ENCODE measurements at regions not wholly inside any gene's neighbourhood (a gene's known extent, or its start where the extent isn't known, plus 50 kb on each side); places are given as distances from the start of the nearest gene placed in this dataset.

DNA sequence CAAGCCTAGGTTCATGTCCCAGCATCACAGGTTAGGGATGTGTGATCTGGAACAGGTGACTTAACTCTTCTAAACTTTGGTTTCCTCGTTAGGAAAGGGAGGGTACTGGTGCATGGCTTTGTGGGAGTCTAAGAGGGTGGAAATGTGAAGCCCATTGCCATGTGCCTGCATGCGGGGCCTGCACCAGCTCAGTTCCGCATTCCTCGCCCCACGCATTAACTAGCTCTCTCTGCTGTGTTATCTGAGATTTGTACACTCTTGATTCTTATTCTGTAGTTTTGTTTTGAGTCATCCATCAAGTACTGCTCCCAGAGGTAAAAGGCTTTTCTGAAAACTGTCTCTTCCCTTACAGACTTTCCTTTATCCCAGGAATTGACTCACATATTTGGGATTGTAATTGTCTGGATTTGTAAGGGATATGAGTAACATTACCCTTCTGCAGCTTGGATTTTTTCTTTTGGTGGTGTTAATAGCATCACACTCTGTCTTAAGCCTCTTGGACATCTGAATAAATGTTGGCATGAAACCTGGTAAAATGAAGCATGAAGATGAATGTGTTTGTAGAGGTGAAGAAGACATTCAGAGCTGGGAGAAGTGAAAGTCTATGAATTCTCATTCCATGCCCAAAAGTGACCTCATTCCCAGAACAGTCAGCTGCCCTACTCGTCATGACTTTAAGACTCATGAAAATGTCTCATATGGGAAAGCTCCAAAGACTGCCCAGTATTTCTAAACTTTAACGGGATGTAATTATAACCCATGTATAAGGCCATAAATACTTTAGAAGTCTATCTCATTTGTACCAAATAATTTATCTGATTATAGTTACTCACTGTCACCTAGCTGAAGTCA is 357.3 kb downstream of the FOXA2 start:
- DNase-seq (ENCODE audit: low spot score) = no peak

DNA sequence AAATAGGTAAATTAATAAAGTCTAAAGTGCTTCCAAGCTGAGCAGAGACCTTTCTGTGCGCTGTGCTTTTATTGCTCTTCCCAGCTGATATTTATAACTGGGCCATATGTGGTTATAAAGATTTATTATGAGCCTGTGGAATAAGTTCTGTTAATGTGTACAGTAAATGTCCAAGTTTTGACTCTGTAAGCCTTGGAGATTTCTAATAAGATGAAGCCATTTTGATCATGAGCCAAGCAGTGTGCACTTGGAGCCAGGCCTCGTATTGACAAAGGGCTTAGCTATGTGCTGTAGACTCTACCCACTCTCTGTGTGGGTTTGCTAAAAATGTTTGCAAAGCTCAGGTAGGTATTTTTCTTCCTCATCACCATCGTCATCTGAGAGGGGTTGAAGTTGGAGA is 361.1 kb downstream of the FOXA2 start:
- no peak for DNase-seq (ENCODE audit: low spot score)

DNA sequence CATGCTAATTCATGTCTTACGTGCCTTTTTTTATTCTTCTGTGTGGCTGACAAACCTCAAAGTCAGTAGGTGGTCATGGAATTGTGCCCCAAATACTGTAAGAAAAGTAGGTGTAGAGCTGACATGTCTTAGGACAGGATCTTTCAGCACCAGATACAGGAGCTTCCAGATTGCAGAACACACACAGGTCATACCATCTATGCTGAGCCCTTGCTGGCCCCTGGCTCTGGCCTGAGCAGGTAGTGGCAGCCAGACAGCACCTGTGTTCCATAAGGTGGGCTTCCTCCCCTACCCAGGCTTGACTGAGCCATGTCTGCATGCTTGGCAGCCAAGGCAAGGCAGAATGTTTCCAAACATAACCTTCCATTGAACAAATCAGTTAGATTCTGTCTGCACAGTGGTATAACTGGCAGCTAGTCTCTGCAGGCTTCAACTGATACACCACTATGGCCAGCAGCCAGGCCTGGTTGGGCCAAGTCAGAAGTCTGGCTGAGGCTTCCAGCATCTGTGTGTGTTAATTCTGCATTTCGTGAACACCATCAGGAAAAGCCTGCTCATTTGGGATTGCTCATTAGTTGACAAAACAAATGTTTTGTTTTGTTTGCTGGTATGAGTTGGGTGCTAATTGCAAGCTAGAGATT is 366.5 kb downstream of the FOXA2 start:
- no peak for DNase-seq (ENCODE audit: low spot score)

DNA sequence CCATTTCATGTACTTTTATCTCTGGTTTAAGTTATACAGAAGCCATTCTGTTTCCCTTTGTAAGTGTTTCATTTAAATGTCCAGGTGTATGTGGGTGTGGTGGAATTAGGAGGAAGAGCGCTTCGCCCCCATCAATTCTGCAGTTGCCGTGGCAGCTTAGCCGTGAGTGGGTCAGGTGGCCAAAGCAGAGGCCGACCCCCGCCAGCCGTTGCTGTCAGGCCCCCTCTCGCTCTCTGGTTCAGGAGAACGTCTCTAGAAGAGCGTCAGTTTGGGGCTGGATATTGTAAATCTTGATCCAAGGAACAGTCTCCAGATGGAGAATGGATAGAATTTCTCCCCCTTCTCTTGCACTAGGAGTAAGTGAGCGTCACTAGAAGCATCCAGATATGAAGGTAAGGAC is 367.4 kb downstream of the FOXA2 start:
- no peak for DNase-seq (ENCODE audit: low spot score)

DNA sequence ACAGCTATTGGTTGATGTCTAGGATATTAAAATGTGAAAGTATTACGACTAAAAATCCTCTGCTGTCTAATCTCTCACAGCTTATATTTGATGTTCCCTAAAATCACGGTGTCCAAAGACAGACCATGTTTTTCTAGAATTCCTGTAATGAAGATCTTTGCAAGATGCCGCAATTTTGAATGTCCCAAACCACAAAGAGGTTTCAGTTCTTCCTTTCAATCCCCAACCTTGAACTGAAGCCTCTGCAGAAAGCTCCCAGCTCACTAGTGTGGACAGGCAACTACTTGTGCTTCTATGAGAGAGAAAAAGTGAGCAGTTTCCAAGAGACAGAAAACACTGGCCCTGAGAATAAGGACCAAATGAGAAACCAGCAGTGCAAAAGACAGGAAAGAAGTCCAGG is 370.1 kb downstream of the FOXA2 start:
- no peak for DNase-seq (ENCODE audit: low spot score)

DNA sequence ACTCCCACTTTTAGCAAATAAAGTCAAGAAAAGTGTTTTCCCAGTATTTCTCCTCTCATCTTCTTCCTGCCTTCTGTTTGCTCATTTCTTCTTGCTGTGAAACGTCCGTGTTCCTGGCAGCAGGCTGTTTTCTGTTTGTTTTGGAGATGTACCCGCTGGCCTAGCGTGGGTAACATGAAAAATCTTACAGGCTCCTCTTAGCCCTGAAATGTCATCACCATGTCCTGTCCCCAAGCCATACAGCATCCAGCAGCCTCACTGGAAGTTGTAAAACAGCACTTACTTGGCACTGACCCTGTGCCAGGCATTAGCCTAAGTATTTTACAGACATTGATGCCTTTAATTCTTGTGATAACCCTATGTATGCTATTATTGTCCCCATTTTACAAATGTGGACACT is 371.1 kb downstream of the FOXA2 start:
- DNase-seq (ENCODE audit: low spot score) = no peak

DNA sequence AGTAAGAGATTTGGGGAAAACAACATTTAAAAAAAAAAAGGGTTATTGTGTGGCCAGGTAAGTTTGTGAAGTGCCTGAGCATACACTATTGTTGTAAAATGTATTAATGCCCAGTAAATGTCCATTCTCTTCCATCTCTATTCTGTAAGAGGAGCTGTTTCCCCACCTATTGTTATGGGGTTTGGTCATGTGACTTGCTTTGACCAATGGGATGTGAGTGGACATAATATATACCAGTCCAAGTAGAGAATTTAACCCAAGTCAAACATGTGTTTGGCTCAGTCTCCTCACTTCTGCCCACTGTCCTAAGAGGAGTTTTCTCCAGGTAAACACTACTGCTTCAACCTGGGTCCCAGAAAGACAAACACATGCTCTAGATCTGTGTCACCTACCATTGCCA is 377.1 kb downstream of the FOXA2 start:
- DNase-seq (ENCODE audit: low spot score) = no peak

DNA sequence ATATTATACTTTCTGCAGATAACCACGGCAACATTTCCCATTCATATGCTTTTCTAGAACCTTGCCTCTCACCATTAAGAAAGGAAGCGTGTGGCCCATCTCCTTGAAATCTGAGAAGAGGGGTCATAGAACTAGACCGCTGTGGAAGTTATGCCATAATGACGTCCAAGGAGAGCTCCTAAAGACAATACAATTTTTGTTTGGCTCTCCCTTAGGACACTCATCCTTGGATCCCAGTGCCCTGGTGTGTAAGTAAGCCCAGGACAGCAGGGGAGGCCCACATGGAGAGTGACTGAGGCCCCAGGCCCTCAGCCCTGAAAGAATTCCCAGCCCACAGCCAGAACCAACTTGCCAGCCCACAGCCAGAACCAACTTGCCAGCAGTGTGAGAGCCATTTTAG is 379.6 kb downstream of the FOXA2 start:
- DNase-seq (ENCODE audit: low spot score) = no peak

DNA sequence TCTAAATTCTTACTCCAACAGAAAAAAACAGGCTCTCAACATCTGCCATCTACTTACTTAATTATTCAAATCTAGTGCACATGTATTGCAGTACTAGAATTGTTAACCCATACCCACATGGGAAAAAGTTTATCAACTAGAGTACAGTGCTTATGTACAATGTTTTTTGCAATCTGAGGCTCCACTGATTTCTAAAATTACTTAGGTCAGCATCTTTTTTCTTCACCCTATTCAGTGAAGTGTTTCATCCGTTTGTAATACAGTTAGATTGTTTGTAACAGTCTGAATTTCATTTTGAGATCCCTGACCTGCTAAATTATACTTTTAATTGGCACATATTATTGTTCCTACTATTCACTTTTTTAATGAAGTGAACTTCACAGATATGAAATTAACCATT is 402.2 kb downstream of the FOXA2 start:
- DNase-seq (ENCODE audit: low spot score) = no peak

DNA sequence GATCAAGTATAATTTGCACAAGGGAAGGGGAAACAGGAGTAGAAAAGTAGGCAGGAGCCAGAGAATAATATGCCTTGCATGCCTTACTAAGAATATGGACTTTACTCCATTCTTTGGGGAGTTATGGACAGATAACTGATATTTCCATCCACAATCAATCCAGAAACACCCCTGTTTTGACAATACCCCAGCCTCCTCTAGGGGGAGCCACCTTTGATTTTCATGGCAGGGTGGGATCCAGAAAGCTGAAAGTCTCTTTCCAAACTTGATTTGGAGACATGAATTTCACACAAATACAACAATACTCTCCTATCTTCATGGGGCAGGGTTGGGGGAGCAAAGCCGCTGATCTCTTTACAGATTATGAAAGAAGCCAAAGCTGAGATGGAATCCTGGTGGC is 404.1 kb downstream of the FOXA2 start:
- no peak for DNase-seq (ENCODE audit: low spot score)

DNA sequence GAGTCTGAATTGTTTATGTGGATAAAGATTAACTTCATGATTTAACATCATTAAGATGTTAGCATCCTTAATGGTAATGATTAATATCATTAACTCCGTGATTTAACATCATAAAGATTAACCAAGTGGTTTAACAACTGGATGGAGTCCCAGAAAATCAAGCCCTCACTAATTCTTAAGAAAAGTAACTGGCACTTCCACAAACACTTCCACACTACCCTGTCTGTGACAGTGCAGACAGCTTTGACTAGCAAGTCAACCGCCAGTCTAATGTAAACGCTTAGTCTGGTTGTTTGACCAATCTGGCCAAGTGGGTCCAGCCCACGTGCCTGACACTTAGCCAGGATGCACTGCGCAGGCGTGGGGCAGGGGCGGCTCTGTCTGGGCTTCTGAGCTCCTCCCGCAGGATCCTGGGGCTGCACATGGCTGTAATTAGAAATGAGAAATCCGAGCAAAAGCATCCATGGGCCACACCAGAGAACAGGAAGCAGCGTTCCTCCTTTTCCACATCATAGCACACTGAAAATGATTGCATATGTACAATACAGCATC is 424.2 kb downstream of the FOXA2 start:
- no peak for DNase-seq (ENCODE audit: low spot score)

DNA sequence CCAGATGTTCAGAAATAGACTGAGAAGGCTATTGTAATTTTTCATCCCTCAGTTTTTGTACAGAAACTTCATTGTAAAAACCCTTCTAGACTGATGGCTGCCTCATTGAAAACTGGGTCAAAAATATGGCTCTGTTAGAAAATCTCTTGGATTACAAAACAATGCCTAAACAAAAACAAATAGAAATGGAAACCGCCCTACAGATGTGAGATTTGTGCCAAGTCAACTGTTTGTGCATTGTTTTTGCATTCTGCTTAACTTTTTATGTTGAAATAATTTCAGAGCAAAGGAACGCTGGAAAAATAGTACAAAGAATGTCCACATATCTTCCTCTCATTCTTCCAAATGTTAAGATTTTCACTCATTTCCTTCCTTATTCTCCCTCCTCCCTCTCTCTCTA is 425.1 kb downstream of the FOXA2 start:
- DNase-seq (ENCODE audit: low spot score) = no peak

DNA sequence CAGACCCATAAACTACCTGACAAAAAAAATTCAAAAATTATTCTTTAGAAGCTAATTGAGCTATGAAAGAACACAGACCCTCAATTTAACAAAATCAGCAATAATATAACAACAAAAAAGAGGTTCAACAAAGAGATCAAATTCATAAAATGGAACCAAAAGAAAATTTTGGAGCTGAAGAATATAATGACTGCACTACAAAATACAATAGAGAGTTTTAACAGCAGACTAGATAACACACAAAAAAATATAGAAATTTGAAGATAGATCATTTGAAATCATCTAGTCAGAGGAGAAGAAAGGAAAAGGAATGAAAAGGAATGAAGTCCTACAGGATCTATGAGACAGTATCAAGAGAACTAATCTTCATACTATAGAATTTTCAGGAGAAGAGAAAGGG is 422.1 kb downstream of the PAX1 start:
- no peak for DNase-seq (ENCODE audit: low spot score)

DNA sequence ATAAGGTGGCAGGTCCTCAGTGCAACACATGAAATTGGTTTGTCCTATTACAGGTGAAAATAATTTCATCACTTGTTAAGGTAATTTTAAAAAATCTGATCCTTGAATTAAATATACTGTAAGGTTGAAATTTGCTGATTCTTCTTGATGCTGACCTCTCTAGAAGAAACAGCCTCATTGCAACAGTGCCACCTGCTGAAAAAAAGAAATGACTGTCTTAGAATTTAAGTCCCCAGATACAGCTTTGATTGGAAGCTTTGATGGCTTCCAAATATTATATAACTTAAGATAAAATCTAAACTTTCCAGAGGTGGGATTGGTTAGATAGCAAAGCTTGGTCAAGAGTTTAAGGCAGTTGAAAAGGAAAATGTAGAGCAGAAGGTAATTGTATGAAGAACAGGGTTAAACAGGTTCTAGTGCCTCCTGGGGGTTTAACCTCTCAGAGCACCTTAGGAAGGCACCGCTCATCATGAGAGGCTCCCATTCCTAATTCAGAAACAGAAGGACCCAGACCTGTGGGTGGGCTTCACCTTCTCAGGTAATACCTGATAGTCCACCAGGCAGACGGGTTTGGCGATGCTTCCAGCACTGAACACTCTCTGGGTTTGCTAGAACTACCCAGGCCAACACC is 401.0 kb downstream of the PAX1 start:
- DNase-seq (ENCODE audit: low spot score) = no peak

DNA sequence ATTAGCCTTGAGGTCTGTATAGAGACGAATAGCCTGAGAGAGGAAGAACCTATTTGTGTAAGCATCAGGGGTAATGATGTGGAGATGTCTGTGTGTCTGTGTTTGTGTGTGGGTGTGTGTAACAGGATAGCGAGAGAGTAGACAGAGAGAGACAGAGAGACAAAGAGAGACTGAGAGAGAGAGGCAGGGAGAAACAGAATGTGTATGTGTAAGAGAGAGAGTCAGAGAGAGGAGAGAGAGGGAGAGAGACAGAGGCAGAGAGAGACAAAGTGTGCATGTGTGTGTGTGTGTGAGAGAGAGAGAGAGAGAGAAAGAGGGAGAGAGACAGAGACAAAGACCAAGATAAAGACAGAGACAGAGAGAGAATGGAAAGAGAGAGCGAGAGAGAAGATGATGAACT is 396.1 kb downstream of the PAX1 start:
- DNase-seq (ENCODE audit: low spot score) = no peak

DNA sequence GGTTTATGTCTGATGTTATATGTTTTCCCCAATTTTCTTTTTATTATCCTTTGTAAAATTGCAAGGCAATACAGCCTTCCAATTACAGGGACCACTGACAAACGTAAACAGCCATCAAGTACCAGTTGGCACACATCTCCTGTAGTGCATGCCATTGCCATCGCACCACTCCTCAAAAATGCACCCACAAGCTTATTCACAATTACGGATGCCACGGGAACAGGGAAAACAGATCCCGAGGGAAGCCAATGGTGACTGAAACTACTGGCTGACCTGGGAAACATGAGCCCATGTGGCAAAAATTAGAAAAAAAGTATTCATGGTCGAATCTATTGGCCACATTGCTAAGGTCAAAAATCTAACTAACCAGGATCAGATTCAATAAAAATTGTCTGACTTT is 395.2 kb downstream of the PAX1 start:
- DNase-seq (ENCODE audit: low spot score) = no peak

DNA sequence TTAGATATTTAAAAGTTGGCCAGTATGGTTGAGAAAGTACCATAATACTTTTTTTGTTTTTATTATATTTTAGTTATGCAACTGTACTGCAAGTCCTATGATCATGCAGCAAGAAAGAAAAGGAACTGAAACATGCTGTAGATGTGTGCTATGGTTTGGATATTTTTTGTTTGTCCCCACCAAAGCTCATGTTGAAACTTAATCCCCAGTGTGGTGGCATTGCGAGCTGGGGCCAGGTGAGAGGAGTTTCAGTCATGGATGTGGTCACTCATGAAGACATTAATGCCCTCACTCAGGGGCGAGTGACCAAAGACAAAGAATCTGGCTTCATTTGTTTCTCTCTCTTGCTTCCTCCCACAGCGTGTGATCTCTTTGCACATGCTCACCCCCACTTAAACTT is 393.9 kb downstream of the PAX1 start:
- no peak for DNase-seq (ENCODE audit: low spot score)

DNA sequence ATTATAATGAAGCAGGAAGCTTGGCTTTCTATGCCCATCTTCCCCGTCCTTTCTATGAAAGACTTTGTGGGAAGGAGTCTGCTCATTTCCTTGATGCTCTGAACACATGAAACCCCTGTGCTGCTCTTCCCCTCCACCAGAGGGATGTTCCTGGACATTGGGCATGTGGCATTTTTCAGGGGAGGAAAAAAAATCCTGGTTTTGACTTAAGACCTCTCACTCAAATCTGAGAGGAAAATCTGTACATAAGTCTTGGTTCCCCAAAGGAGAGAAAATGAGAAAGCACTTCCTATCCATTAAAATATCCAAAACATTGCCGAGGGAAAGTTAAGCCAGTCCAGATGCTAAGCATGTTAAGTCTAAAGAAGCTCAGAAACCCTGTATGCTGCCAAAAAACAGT is 393.0 kb downstream of the PAX1 start:
- DNase-seq (ENCODE audit: low spot score) = no peak

DNA sequence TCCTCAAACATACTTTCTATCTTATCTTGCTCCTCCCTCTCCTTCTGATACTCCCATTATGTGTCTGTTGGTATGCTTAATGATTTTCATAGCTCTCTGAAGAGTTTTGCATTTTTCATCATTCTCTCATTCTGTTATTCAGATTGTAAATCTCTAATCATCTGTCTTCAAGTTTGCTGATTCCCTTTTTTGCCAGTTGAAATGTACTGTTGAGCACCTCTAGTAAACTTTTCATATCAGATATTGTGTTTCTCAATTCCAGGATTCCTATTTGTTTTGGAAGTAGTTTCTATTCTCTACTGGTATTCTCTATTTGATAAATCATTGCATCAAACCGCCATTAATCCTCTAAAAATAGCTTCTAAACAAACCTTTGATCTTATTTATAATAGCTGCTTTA is 387.7 kb downstream of the PAX1 start:
- no peak for DNase-seq (ENCODE audit: low spot score)

DNA sequence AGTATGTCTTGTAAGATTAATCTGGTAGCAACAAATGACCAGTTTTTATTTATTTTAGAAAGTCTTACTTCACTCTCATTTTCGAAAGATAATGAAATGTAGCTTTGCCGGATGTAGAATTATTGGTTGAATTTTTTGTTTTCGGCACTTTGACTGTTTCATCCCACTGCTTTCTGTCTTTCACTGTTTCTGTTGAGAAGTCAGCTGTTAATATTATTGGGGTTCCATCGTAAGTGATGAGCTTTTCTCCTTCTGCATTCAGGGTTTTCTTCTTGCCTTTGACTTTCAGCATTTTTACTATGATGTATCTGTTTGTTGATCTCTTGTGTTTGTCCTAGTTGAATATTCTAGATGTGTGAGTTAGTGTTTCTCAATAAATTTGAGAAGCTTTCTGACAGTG is 383.4 kb downstream of the PAX1 start:
- no peak for DNase-seq (ENCODE audit: low spot score)

DNA sequence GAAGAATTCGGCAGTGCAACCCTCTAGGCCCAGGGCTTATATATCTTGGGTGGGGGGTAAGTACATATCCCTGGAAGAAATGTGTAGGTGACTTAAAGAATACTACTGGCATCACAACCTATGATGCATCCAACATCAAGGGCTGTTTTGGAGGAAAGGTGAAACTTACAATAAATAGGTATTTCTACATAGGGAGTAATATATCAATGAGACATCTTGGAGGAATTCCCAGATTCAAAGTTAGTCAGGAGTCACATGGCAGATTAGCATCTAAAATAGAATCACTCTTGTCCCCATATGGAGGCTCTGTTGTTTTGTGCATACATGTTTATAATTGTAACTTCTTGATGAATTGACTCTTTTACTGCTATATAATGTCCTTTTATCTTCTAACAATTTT is 375.5 kb downstream of the PAX1 start:
- DNase-seq (ENCODE audit: low spot score) = no peak

DNA sequence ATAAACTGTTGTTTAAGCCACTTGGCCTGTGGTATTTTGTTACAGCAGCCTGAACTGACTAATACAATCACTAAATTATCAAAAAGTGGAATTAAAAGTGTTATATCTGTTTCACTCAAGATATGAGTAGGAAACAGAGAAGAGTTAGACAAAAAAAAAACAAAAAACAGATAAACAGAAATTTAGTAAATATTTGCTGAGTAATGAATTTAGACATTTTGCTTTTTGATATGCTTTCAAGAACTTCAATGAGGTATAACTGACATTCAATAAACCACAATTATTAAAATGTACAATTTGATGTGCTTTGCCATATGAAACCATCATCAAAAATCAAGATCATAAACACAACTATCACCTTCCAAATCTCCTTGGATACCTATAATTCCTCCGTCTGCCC is 369.2 kb downstream of the PAX1 start:
- DNase-seq (ENCODE audit: low spot score) = no peak

DNA sequence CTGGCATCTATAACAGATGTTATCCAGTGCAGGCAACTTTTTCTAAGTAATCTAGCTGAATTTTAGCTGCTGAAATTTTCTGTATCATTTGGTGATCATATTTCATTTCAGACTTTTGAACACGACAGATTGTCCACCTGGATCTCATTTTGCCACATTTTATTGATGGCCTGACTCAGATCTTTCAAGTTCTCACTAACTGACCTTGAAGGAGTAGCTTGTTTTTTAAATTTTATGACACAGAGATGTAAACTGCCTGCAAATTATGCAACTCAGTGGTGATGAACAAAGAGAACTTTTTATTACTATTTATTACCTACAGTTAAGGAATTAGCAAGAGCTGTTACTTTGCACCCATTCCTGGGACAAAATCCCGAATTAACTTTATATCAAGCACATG is 366.4 kb downstream of the PAX1 start:
- no peak for DNase-seq (ENCODE audit: low spot score)

Data from ecto neural progenitor cell (in vitro differentiated cells).